IMR-90 (cell line): ENCODE measurements at regions not wholly inside any gene's neighbourhood (a gene's known extent, or its start where the extent isn't known, plus 50 kb on each side); places are given as distances from the start of the nearest gene placed in this dataset.

Experiments
- CHD1 ChIP-seq: IDR thresholded peaks from 2 replicates; pipeline ENCODE4 v1.6.1; 2012; ENCODE audit warnings: low read depth, low read length, improper control_type of control experiment
- CTCF ChIP-seq: conservative IDR thresholded peaks from 2 replicates; pipeline ENCODE4 v1.5.1; 2012; ENCODE audit warnings: mild to moderate bottlenecking, low read depth, low read length, improper control_type of control experiment
- ELK1 ChIP-seq: fragments of 150-350 bp; IDR thresholded peaks from 2 replicates; pipeline ENCODE4 v1.6.1; 2016; ENCODE audit warnings: low read depth, mild to moderate bottlenecking, low read length, moderate library complexity, borderline replicate concordance
- MAZ ChIP-seq: IDR thresholded peaks from 2 replicates; pipeline ENCODE4 v1.6.1; 2012; ENCODE audit warnings: low read depth, mild to moderate bottlenecking, low read length, improper control_type of control experiment, moderate library complexity, borderline replicate concordance
- MXI1 ChIP-seq: IDR thresholded peaks from 2 replicates; pipeline ENCODE4 v1.6.1; 2012; ENCODE audit warnings: low read depth, mild to moderate bottlenecking, low read length, moderate library complexity, borderline replicate concordance
- NFE2L2 ChIP-seq: fragments of 150-350 bp; IDR thresholded peaks from 2 replicates; pipeline ENCODE4 v1.6.1; 2016; ENCODE audit warnings: low read depth, mild to moderate bottlenecking, low read length
- POLR2A ChIP-seq: IDR thresholded peaks from 2 replicates; pipeline ENCODE4 v1.6.1; 2012; ENCODE audit warnings: mild to moderate bottlenecking, low read depth, low read length

- TF ChIP-seq CTCF = no peak
- no peak for TF ChIP-seq CHD1
- TF ChIP-seq POLR2A = no peak
- no peak for TF ChIP-seq ELK1
- TF ChIP-seq MAZ = no peak
- no peak for TF ChIP-seq NFE2L2
- TF ChIP-seq MXI1 = no peak
Measured at GRCh38 chr6:80637312-80637711, 530.8 kb downstream of the BCKDHB start.
